ENCODE measurements at regions not wholly inside any gene's neighbourhood (a gene's known extent, or its start where the extent isn't known, plus 50 kb on each side); places are given as distances from the start of the nearest gene placed in this dataset.

DNA sequence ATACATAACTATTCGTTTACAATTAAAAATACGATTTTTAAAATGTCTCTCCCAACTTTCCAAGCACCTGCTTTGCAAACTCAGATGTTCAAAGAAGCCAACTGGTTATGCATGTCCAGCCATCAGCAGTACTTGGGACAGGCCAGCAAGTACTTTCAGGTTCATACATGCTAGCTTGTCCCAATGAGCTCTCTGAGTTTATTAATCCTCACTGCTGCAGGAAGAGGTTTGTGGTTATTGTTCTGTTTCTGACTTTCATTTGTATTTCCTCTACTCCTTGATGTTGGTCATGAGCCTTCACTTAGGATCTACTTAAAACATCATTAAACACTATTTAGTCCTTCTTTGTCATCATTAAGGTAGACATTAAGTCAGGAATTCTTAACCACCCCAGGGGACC lies 374.1 kb downstream of the LRATD1 start:
- 60% methylated on average over 2 of the region's 2 CpGs for WGBS
- H3K27ac ChIP-seq (ENCODE audit: low read length, poor library complexity, severe bottlenecking) = no peak overlapping the region
- no peak overlapping the region for H2AK5ac ChIP-seq (ENCODE audit: low read length, severe bottlenecking)
- H4K91ac ChIP-seq (ENCODE audit: low read length) = no peak overlapping the region
- no peaks in the 10 kb centered on the region for H3K27me3 ChIP-seq (ENCODE audit: control insufficient read depth in 1 of 2, insufficient read depth in 1 of 2, low read length in 2 of 2)
- H2AFZ ChIP-seq (ENCODE audit: low read depth, low read length) = no peak overlapping the region
- H2BK5ac ChIP-seq (ENCODE audit: low read depth, low read length, poor library complexity, severe bottlenecking) = no peak overlapping the region
- no peak overlapping the region for H2BK12ac ChIP-seq (ENCODE audit: low read length in 2 of 2)
- no peak overlapping the region for H3K18ac ChIP-seq (ENCODE audit: low read depth in 1 of 2, low read length in 2 of 2)
- no peak overlapping the region for H4K8ac ChIP-seq (ENCODE audit: low read length)
- DNase-seq = no peak
- H3K4me2 ChIP-seq (ENCODE audit: low read length, poor library complexity, severe bottlenecking) = no peak overlapping the region
- H3K4me3 ChIP-seq (ENCODE audit: insufficient read depth in 1 of 2, low read depth in 1 of 2, low read length in 2 of 2) = no peak overlapping the region
- no peak overlapping the region for H3K14ac ChIP-seq (ENCODE audit: low read length in 2 of 2)
- no peaks in the 10 kb centered on the region for H3K79me1 ChIP-seq (replicated peaks; ENCODE audit: low read length, poor library complexity, severe bottlenecking)
- H3K9me3 ChIP-seq (ENCODE audit: control insufficient read depth, low read length) = peaks cover 3% of the 10 kb centered on the region
- no peak overlapping the region for H3K9ac ChIP-seq (ENCODE audit: low read length)
- H2BK120ac ChIP-seq (ENCODE audit: low read depth, low read length) = no peak overlapping the region
- no peak overlapping the region for H3K23ac ChIP-seq (ENCODE audit: low read length in 2 of 2)
- no peak overlapping the region for H2BK15ac ChIP-seq (ENCODE audit: low read depth, poor library complexity, severe bottlenecking)
- no peaks in the 10 kb centered on the region for H3K36me3 ChIP-seq (ENCODE audit: control insufficient read depth in 1 of 2, insufficient read depth in 2 of 2, low read depth in 1 of 2, low read length in 2 of 2)
- no peaks in the 10 kb centered on the region for H3K4me1 ChIP-seq (ENCODE audit: control insufficient read depth, insufficient read depth, low read depth, low read length)
- H3K4ac ChIP-seq (ENCODE audit: low read depth in 1 of 2, low read length in 2 of 2) = no peak overlapping the region

DNA sequence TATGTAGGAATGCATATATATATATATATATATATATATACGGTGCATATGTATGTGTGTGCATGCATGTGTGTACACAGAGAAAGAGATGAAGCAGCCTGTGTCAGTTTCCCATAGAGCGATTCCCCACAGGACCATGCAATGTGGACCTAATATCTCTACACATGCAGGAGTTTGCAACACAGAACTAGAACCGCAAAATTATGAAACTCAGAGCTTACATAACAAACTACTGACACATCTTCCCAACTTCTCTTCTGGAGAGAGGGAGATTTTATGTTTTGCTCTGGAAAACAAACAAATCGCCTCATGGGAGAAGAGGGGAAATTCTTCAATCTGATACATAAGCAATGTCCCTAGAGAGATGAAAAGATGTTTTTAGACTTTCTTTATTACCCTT lies 377.2 kb downstream of the LRATD1 start:
- no CpG with 5 or more reads among the region's 4 CpGs for WGBS
- H3K79me1 ChIP-seq (replicated peaks; ENCODE audit: low read length, poor library complexity, severe bottlenecking) = no peaks in the 10 kb centered on the region

DNA sequence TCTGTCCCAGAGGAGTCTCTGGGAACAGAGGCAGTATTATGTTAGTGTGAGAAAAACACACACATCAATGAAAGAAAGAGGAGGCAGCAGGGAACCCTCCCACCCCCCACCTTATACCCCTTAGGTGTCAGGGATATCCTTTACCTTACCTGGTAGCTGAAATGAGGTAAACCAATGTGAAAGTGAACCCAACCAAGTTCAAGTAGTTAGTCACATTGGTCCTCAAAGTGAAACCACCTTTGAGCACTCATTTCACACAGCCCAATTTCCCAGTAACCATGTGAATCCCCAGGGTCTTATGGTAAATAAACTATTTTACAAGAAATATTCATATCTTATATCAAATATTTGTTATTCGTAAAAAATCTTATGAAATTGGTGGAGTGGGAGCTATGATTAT lies 377.8 kb downstream of the LRATD1 start:
- Histone ChIP-seq H3K27me3 (ENCODE audit: control insufficient read depth in 1 of 2, insufficient read depth in 1 of 2, low read length in 2 of 2) (no peaks in the 10 kb centered on the region), H2BK5ac (ENCODE audit: low read depth, low read length, poor library complexity, severe bottlenecking) (no peak overlapping the region), H3K23ac (ENCODE audit: low read length in 2 of 2) (no peak overlapping the region), H2AFZ (ENCODE audit: low read depth, low read length) (no peak overlapping the region), H2AK5ac (ENCODE audit: low read length, severe bottlenecking) (no peak overlapping the region), H2BK15ac (ENCODE audit: low read depth, poor library complexity, severe bottlenecking) (no peak overlapping the region), H3K4me2 (ENCODE audit: low read length, poor library complexity, severe bottlenecking) (no peak overlapping the region), H4K8ac (ENCODE audit: low read length) (no peak overlapping the region), H2BK12ac (ENCODE audit: low read length in 2 of 2) (no peak overlapping the region), H3K18ac (ENCODE audit: low read depth in 1 of 2, low read length in 2 of 2) (no peak overlapping the region), H3K27ac (ENCODE audit: low read length, poor library complexity, severe bottlenecking) (no peak overlapping the region), H3K4me3 (ENCODE audit: insufficient read depth in 1 of 2, low read depth in 1 of 2, low read length in 2 of 2) (no peak overlapping the region), H2BK120ac (ENCODE audit: low read depth, low read length) (no peak overlapping the region), H3K4ac (ENCODE audit: low read depth in 1 of 2, low read length in 2 of 2) (no peak overlapping the region), H3K36me3 (ENCODE audit: control insufficient read depth in 1 of 2, insufficient read depth in 2 of 2, low read depth in 1 of 2, low read length in 2 of 2) (no peaks in the 10 kb centered on the region), H3K79me1 (replicated peaks; ENCODE audit: low read length, poor library complexity, severe bottlenecking) (no peaks in the 10 kb centered on the region), H3K4me1 (ENCODE audit: control insufficient read depth, insufficient read depth, low read depth, low read length) (no peaks in the 10 kb centered on the region), H3K14ac (ENCODE audit: low read length in 2 of 2) (no peak overlapping the region), H3K9ac (ENCODE audit: low read length) (no peak overlapping the region), H3K9me3 (ENCODE audit: control insufficient read depth, low read length) (peaks cover 6% of the 10 kb centered on the region), H4K91ac (ENCODE audit: low read length) (no peak overlapping the region)
- no CpG with 5 or more reads among the region's 1 CpG for WGBS
- DNase-seq = no peak

More for the DNA sequence above, 377.2 kb downstream of the LRATD1 start:
- no peak for DNase-seq
- H4K8ac ChIP-seq (ENCODE audit: low read length) = no peak overlapping the region
- no peak overlapping the region for H2BK120ac ChIP-seq (ENCODE audit: low read depth, low read length)
- H2BK12ac ChIP-seq (ENCODE audit: low read length in 2 of 2) = no peak overlapping the region
- no peak overlapping the region for H3K18ac ChIP-seq (ENCODE audit: low read depth in 1 of 2, low read length in 2 of 2)
- H3K27me3 ChIP-seq (ENCODE audit: control insufficient read depth in 1 of 2, insufficient read depth in 1 of 2, low read length in 2 of 2) = no peaks in the 10 kb centered on the region
- no peak overlapping the region for H3K23ac ChIP-seq (ENCODE audit: low read length in 2 of 2)
- H3K4me3 ChIP-seq (ENCODE audit: insufficient read depth in 1 of 2, low read depth in 1 of 2, low read length in 2 of 2) = no peak overlapping the region
- H3K4ac ChIP-seq (ENCODE audit: low read depth in 1 of 2, low read length in 2 of 2) = no peak overlapping the region
- H3K4me1 ChIP-seq (ENCODE audit: control insufficient read depth, insufficient read depth, low read depth, low read length) = no peaks in the 10 kb centered on the region
- no peak overlapping the region for H3K4me2 ChIP-seq (ENCODE audit: low read length, poor library complexity, severe bottlenecking)
- no peak overlapping the region for H4K91ac ChIP-seq (ENCODE audit: low read length)
- no peak overlapping the region for H2AK5ac ChIP-seq (ENCODE audit: low read length, severe bottlenecking)
- H3K9me3 ChIP-seq (ENCODE audit: control insufficient read depth, low read length) = peaks cover 6% of the 10 kb centered on the region
- no peak overlapping the region for H3K9ac ChIP-seq (ENCODE audit: low read length)
- H3K36me3 ChIP-seq (ENCODE audit: control insufficient read depth in 1 of 2, insufficient read depth in 2 of 2, low read depth in 1 of 2, low read length in 2 of 2) = no peaks in the 10 kb centered on the region
- no peak overlapping the region for H2AFZ ChIP-seq (ENCODE audit: low read depth, low read length)
- H3K14ac ChIP-seq (ENCODE audit: low read length in 2 of 2) = no peak overlapping the region
- H3K27ac ChIP-seq (ENCODE audit: low read length, poor library complexity, severe bottlenecking) = no peak overlapping the region
- H2BK15ac ChIP-seq (ENCODE audit: low read depth, poor library complexity, severe bottlenecking) = no peak overlapping the region
- H2BK5ac ChIP-seq (ENCODE audit: low read depth, low read length, poor library complexity, severe bottlenecking) = no peak overlapping the region

DNA sequence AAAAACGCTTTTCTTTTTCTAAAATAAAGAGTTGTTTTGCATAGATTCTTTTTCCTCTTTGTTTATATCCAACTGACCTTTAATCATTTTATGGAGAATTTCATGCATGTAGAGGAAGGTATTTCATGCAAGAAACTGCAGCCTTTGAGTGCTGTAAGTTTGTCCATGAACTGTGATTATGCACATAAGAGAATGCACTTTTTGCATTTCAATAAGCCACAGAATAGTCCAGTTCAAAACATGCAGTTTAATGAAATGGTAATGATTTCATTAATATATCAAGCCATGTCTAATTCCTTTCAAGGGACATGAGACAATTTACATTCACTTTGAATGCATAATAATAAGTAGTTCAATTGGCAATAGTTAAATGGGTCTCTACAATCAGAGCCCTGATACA lies 386.3 kb downstream of the LRATD1 start:
- Histone ChIP-seq H3K9ac (ENCODE audit: low read length) (no peak overlapping the region), H3K27me3 (ENCODE audit: control insufficient read depth in 1 of 2, insufficient read depth in 1 of 2, low read length in 2 of 2) (no peaks in the 10 kb centered on the region), H3K4me1 (ENCODE audit: control insufficient read depth, insufficient read depth, low read depth, low read length) (no peaks in the 10 kb centered on the region), H2AFZ (ENCODE audit: low read depth, low read length) (no peak overlapping the region), H3K27ac (ENCODE audit: low read length, poor library complexity, severe bottlenecking) (no peak overlapping the region), H3K4me3 (ENCODE audit: insufficient read depth in 1 of 2, low read depth in 1 of 2, low read length in 2 of 2) (no peak overlapping the region), H2AK5ac (ENCODE audit: low read length, severe bottlenecking) (no peak overlapping the region), H2BK5ac (ENCODE audit: low read depth, low read length, poor library complexity, severe bottlenecking) (no peak overlapping the region), H3K4ac (ENCODE audit: low read depth in 1 of 2, low read length in 2 of 2) (no peak overlapping the region), H4K8ac (ENCODE audit: low read length) (no peak overlapping the region), H3K36me3 (ENCODE audit: control insufficient read depth in 1 of 2, insufficient read depth in 2 of 2, low read depth in 1 of 2, low read length in 2 of 2) (no peaks in the 10 kb centered on the region), H3K9me3 (ENCODE audit: control insufficient read depth, low read length) (no peaks in the 10 kb centered on the region), H3K18ac (ENCODE audit: low read depth in 1 of 2, low read length in 2 of 2) (no peak overlapping the region), H4K91ac (ENCODE audit: low read length) (no peak overlapping the region), H2BK120ac (ENCODE audit: low read depth, low read length) (no peak overlapping the region), H2BK15ac (ENCODE audit: low read depth, poor library complexity, severe bottlenecking) (no peak overlapping the region), H3K79me1 (replicated peaks; ENCODE audit: low read length, poor library complexity, severe bottlenecking) (no peaks in the 10 kb centered on the region), H3K4me2 (ENCODE audit: low read length, poor library complexity, severe bottlenecking) (no peak overlapping the region), H3K23ac (ENCODE audit: low read length in 2 of 2) (no peak overlapping the region), H3K14ac (ENCODE audit: low read length in 2 of 2) (no peak overlapping the region), H2BK12ac (ENCODE audit: low read length in 2 of 2) (no peak overlapping the region)
- WGBS = no CpG with 5 or more reads among the region's 1 CpG
- DNase-seq = no peak

All from mesenchymal stem cell (in vitro differentiated cells and primary cell).